Activated T-helper 1 cell treated with anti-CD3 and anti-CD28 coated beads, Interleukin-12 subunit alpha, Interleukin-12 subunit beta, Interleukin-2, Interleukin-4 antibody, amounts not matched to agents 30 ng/mL and 10 ng/mL and 1 ng/mL, durations not matched to agents 14 hours and 24 hours and 36 hours (primary cell): ENCODE measurements at regions not wholly inside any gene's neighbourhood (a gene's known extent, or its start where the extent isn't known, plus 50 kb on each side); places are given as distances from the start of the nearest gene placed in this dataset.

Experiments used
- DNase-seq: peaks from one replicate; pipeline ENCODE4 v3.0.0; 2021; ENCODE audit warnings: low spot score
- H3K27ac Mint-ChIP-seq: one replicate; pipeline ENCODE4 v1.8.0; 2021; ENCODE audit warnings: mild to moderate bottlenecking, mixed read lengths
- H3K27me3 Mint-ChIP-seq: one replicate; pipeline ENCODE4 v1.8.0; 2022; ENCODE audit warnings: mild to moderate bottlenecking, moderate library complexity, mixed read lengths; ENCODE audit not compliant: insufficient read depth
- H3K36me3 Mint-ChIP-seq: one replicate; pipeline ENCODE4 v1.8.0; 2021; ENCODE audit warnings: low read depth, mixed read lengths
- H3K4me1 Mint-ChIP-seq: one replicate; pipeline ENCODE4 v1.8.0; 2021; ENCODE audit warnings: low read depth, mixed read lengths
- H3K4me3 Mint-ChIP-seq: one replicate; pipeline ENCODE4 v1.8.0; 2021; ENCODE audit warnings: mild to moderate bottlenecking, moderate library complexity, mixed read lengths
- H3K9me3 Mint-ChIP-seq: one replicate; pipeline ENCODE4 v1.8.0; 2021; ENCODE audit warnings: mixed read lengths
- intact Hi-C: fragments of 100-400 bp; cut with micrococcal nuclease; formaldehyde crosslinking; loops from one replicate; pipeline ENCODE4 v1.15.1; 2024

DNA sequence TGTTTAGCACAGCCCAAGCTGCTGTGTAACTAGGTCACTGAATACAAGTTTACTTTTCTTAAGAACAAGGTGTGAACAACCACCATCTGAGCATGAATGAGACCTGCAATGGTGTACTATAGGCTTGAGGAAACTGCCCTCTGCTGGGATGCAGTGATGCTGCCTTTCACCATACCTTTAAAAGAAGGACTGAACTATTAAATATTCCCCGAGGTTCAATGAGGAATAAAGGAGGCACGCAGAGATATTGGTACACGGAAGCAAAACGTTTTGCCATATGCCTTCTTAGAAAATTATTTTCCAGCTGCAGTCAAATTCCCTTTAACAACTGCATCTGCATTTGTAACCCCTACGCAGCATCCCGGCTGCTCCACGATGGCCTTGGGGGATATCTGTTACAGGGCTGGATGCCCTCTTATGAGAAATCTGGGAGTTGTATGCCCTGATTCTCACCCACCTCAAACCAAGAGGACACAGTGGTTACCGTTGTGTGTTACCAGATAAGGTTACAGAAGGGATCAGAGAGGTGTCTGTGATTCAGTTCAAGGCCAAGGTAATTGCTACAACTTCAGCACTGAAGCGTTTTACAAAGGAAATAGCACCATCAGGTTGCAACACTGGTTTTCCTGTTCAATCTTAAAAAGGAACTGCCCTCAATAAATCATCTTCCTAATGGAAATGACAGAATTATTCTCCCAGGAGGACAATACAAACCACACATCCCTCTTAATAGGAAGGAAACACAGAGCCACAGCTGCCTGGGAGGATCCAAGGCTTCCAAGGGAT is 470.5 kb downstream of the LTN1 start:
- DNase-seq = no peak
- no peak overlapping the region for H3K4me3 Mint-ChIP-seq
- no peak overlapping the region for H3K27ac Mint-ChIP-seq
- H3K4me1 Mint-ChIP-seq = peaks cover 9% of the 10 kb centered on the region
- no peaks in the 10 kb centered on the region for H3K27me3 Mint-ChIP-seq
- intact Hi-C loops = no loop called here
- no peaks in the 10 kb centered on the region for H3K9me3 Mint-ChIP-seq
- H3K36me3 Mint-ChIP-seq = no peaks in the 10 kb centered on the region

DNA sequence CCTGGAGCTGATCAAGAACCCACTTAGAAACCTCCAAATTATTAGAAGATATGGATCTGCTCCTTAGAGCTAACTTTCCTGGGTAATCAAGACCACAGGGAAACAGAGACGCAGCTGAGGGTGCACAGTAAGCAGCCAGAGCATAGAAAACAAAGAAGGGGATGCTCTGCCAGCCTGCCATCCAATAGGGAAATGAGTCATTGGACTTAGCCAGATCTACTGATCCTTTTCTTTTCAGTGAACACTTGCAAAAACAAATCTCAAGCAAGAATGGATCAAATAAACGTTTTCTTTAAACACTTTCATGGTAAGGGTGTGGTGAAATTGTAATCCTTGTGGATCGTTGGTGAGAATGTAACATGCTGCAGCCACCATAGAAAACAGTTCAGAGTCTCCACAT is 474.0 kb downstream of the LTN1 start:
- Mint-ChIP-seq H3K4me3 (no peak overlapping the region), H3K27ac (no peak overlapping the region), H3K27me3 (peaks cover 2% of the 10 kb centered on the region), H3K9me3 (no peaks in the 10 kb centered on the region), H3K4me1 (peaks cover 11% of the 10 kb centered on the region), H3K36me3 (no peaks in the 10 kb centered on the region)
- intact Hi-C loops = no loop called here
- no peak for DNase-seq

DNA sequence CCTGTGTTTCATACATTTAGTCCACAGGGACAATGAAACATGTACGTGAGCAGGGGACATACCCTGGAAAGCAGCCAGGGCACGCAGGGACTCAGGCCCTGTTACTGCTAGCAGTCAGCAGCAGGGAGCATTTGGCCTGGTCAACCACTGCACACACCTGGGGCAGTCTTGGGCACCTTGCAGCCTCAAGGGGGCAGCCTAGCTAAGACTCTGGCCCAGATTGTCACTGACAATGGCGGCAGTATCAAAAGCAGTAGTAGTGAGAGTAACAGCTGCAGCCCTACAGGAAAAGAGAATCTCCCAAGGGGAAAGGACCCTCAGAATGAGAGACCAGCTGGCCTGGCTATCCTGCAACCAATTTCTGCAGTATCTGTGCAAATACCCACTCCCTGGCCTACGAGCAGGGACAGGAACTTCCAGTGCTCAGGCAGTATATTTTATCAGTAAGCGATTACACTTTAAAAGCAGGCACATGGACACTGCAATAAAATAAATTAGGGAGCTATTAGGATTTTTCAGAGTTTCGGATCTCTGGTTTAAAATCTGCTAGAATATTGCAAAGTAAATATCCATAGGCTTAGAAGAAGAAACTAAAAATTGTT is 475.6 kb downstream of the LTN1 start:
- intact Hi-C loops = loop anchor here (1.0 kb wide), 2 partner anchors 228 to 423 kb away; no protein-coding TSS in a partner anchor
- no peak overlapping the region for H3K27ac Mint-ChIP-seq
- peaks cover 4% of the 10 kb centered on the region for H3K4me1 Mint-ChIP-seq
- H3K4me3 Mint-ChIP-seq = no peak overlapping the region
- H3K27me3 Mint-ChIP-seq = peaks cover 2% of the 10 kb centered on the region
- no peaks in the 10 kb centered on the region for H3K36me3 Mint-ChIP-seq
- peak; percentile 43 for DNase-seq
- H3K9me3 Mint-ChIP-seq = no peaks in the 10 kb centered on the region

DNA sequence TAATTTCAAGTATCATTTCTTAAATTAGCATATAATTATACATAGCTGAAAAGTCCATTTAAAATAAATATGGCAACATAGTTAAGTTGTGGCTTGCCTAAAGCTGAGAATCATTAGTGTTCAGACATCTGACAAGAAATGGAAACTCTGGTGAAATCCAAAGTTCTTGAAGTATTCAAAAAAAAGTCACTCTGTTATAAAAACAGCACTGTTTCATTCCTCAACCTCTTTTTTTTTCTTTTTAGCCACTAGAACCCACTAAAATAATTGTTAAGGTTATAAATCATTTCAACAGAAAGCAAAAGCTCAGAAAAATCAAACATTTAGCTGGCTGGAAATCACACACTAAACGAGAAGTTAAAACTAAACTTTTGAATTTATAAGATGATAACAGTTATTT is 476.7 kb downstream of the LTN1 start:
- Mint-ChIP-seq H3K4me1 (peaks cover 4% of the 10 kb centered on the region), H3K27me3 (peaks cover 2% of the 10 kb centered on the region), H3K4me3 (no peak overlapping the region), H3K27ac (no peak overlapping the region), H3K36me3 (no peaks in the 10 kb centered on the region), H3K9me3 (no peaks in the 10 kb centered on the region)
- intact Hi-C loops = no loop called here
- no peak for DNase-seq

DNA sequence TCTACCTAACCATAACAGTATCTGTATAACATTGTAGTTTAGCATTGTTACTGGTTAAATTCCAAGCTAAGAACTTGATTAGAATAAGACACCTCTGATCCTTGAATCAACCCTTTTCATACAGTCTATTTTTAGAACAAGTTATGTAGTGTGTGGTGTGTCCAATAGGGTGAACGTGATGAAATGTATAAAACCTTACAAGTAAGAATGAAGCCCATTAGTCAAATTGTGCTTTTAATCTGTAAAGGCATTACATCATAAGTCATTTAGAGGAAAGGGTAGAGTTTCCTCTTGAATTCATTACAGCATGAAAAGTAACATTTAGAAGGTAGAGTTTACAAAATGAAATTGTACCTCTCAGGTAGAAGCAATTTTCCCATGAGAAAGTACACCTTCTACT is 479.2 kb downstream of the LTN1 start:
- Mint-ChIP-seq H3K4me3 (no peak overlapping the region), H3K36me3 (no peaks in the 10 kb centered on the region), H3K4me1 (peaks cover 4% of the 10 kb centered on the region), H3K27me3 (peaks cover 2% of the 10 kb centered on the region), H3K27ac (no peak overlapping the region), H3K9me3 (no peaks in the 10 kb centered on the region)
- intact Hi-C loops = no loop called here
- DNase-seq = no peak

DNA sequence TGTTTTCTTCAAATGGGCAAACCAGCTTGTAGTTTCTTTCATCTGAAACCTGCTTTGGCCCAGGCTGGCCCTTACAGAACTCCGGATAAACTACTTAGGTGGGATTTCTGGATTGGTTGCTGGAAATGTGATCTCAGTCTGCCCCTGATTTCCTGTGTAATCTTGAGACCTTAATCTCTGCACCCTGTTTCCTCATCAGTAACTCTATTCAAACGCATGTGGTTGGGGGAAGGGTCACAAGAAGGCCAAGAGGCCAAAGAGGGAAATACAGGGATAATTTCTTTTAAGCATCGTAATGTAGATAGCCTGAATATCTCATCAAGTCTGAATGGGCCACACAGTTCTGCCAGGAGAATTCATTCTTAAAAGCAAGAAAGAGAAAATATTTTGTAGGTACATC is 483.6 kb downstream of the LTN1 start:
- no peaks in the 10 kb centered on the region for H3K36me3 Mint-ChIP-seq
- H3K4me1 Mint-ChIP-seq = no peaks in the 10 kb centered on the region
- peaks cover 8% of the 10 kb centered on the region for H3K9me3 Mint-ChIP-seq
- H3K27ac Mint-ChIP-seq = no peak overlapping the region
- DNase-seq = no peak
- no peak overlapping the region for H3K4me3 Mint-ChIP-seq
- intact Hi-C loops = no loop called here
- peaks cover 2% of the 10 kb centered on the region for H3K27me3 Mint-ChIP-seq

DNA sequence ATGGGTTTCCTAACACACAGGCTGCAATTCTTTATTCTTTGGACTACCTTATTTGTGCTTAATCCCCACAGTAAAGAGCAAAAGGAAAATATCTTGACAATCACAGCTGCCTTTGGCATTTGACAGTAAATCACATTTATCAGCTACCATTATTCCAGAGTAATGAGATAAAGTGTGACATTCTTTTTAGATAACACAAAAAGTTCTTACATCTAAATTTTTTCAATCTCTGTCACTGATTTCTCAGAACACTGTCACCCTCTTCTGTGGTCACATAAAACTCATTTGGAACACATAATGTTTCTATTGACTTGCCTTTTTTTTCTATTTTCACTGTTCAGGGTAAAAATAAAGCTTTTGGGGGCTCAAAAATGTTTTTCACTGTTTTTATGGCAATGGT is 484.6 kb downstream of the LTN1 start:
- intact Hi-C loops = no loop called here
- H3K4me1 Mint-ChIP-seq = no peaks in the 10 kb centered on the region
- no peak overlapping the region for H3K27ac Mint-ChIP-seq
- no peak for DNase-seq
- no peaks in the 10 kb centered on the region for H3K27me3 Mint-ChIP-seq
- H3K4me3 Mint-ChIP-seq = no peak overlapping the region
- H3K9me3 Mint-ChIP-seq = peaks cover 8% of the 10 kb centered on the region
- H3K36me3 Mint-ChIP-seq = no peaks in the 10 kb centered on the region

DNA sequence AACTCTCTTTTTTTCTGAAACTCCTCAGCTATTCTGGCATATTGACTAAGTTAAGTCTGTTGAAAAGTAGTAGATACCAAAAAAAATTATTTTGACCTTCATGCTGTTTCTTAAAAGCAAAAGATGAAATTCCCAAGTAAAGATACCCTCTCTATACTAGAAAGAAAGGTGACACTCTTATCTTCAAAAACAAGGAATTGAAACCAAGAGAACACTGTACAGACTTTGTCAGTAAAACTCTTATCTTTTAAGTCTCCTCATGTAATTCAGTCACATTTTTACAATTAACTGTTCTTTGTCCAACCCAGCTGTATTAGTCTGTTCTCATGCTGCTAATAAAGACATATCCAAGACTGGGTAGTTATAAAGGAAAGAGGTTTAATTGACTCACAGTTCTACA is 496.2 kb downstream of the LTN1 start:
- Mint-ChIP-seq H3K27me3 (peaks cover 4% of the 10 kb centered on the region), H3K27ac (no peak overlapping the region), H3K4me3 (no peak overlapping the region), H3K9me3 (no peaks in the 10 kb centered on the region), H3K4me1 (no peaks in the 10 kb centered on the region), H3K36me3 (no peaks in the 10 kb centered on the region)
- intact Hi-C loops = no loop called here
- DNase-seq = no peak

DNA sequence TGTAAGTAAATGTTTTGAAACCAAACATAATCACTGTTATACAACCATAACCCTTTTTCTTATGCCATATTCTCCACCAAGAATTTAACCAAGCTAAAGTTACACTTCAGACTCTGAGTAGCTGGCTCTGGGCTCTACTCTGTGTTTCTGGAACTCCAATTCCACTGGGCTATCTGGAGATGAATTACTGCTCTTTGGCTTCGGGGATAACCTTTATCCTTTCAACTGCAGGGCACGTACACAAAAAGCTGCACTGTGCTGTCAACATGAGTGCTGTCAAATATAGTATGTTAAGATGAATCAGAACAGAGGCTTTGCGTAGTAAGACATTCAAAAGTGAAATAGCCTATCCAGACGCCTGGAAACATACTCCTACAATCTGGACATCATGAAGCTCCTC is 500.6 kb downstream of the LTN1 start:
- Mint-ChIP-seq H3K27ac (no peak overlapping the region), H3K36me3 (no peaks in the 10 kb centered on the region), H3K9me3 (no peaks in the 10 kb centered on the region), H3K4me1 (no peaks in the 10 kb centered on the region), H3K27me3 (peaks cover 4% of the 10 kb centered on the region), H3K4me3 (no peak overlapping the region)
- no peak for DNase-seq
- intact Hi-C loops = no loop called here

DNA sequence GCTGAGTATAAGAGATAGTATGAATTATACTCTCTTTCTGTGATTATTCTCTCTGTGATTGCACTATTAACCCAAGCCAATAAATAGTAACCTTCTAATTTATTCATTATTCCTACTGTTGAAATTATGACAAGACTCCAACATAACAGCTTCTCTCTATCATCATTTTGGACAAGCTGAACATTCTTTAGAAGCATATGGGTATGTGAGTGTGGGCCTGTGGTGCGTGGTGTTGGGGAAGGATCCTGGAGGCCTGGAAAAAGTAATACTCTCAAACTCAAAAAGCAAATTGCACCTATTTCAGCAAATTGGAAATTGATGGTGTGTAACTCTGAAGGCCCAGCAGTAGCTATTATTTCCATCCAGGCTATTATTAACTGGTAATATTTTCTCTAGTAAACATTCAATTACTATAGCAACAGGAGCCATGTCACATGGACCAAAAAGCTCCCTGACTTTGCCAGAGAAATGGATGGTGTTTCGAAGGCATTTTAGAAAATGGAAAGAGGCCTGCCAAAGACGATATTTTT is 502.8 kb downstream of the LTN1 start:
- DNase-seq = no peak
- H3K27ac Mint-ChIP-seq = no peak overlapping the region
- intact Hi-C loops = no loop called here
- no peaks in the 10 kb centered on the region for H3K4me1 Mint-ChIP-seq
- no peaks in the 10 kb centered on the region for H3K36me3 Mint-ChIP-seq
- no peaks in the 10 kb centered on the region for H3K9me3 Mint-ChIP-seq
- H3K27me3 Mint-ChIP-seq = peaks cover 2% of the 10 kb centered on the region
- H3K4me3 Mint-ChIP-seq = no peak overlapping the region

DNA sequence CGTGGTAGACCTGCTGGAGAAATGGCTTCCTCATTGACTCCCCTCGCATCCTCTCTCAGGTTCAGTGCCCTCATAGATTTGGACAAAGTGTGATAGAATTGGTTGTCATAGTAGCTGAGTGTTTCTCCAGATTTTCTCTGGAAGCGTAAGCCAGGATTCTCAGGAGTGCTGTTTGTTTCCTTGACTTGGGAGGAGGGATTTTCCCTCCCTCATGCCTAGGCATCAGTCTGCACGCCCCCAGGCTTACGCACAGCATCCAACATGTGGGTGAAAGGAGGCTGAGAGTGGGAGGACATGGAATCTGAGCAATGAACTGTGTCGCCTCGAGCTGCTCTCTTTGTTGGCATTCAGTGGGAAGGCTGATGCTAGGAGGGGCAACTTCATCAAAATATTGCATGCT is 503.5 kb downstream of the LTN1 start:
- intact Hi-C loops = no loop called here
- Mint-ChIP-seq H3K36me3 (no peaks in the 10 kb centered on the region), H3K27ac (no peak overlapping the region), H3K4me1 (no peaks in the 10 kb centered on the region), H3K27me3 (peaks cover 2% of the 10 kb centered on the region), H3K9me3 (no peaks in the 10 kb centered on the region), H3K4me3 (no peak overlapping the region)
- no peak for DNase-seq

DNA sequence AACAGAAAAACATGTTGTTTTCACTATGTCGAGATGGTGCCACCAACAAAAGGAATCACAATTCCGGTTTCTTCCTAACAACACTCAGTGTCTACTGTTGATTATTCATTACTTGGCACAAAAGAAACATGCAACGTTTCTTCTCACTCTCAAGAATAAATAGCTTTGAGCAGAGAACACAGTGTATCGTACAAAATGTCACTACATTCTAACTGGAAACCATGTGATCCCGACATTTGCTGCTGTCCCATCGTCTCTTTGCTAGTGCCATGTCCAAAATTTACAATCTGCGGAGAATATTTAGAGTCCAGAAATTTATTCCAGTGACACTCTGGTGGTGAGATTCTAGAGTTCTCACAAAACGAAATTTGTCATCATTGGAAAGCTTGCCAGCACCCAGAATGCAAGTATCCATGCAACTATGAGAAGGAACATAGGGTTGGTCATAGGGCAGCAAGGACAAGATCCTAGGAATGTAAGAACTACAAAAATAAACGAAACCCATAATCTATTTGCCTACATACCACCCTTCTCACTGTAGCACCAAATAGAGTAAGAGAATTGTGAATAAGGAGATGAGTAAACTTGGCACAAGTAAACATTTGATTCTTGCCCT is 505.1 kb downstream of the LTN1 start:
- no peak overlapping the region for H3K27ac Mint-ChIP-seq
- no peak for DNase-seq
- H3K36me3 Mint-ChIP-seq = no peaks in the 10 kb centered on the region
- no peaks in the 10 kb centered on the region for H3K9me3 Mint-ChIP-seq
- H3K27me3 Mint-ChIP-seq = peaks cover 2% of the 10 kb centered on the region
- H3K4me3 Mint-ChIP-seq = no peak overlapping the region
- intact Hi-C loops = no loop called here
- H3K4me1 Mint-ChIP-seq = no peaks in the 10 kb centered on the region

DNA sequence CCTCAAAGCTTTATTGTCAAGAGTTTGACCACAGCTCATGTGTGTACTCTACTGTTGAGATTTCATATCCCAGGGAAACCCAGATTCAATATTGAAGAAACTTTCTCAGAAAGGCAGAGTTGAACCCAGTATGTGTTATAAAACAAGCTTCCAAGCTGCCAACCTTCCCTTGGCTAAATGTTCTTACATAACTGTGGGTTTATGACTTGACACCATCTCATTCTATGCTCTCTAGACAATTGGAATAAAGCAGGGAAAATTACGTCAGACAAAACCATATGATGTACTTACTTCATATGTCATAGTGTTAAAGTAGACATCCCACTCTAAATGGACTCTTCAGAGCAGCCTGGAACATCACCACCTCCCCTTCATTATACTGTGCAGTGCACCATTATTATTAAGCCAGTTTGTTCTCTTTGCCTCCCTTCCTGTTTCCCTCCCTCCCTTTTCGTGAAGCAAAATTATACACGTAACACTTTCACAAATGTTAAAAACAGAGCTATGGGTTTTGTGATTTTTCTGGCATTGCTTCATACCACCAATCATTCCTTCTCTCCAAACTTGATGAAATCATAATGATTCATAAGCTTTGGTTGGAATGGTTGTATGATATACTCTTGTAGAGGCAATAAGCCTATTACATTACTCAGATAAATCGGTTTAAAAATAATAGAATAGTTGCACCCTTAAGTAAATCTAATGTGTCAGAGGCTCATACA is 507.2 kb downstream of the LTN1 start:
- intact Hi-C loops = no loop called here
- peaks cover 2% of the 10 kb centered on the region for H3K27me3 Mint-ChIP-seq
- no peak overlapping the region for H3K27ac Mint-ChIP-seq
- H3K4me1 Mint-ChIP-seq = no peaks in the 10 kb centered on the region
- no peaks in the 10 kb centered on the region for H3K9me3 Mint-ChIP-seq
- H3K4me3 Mint-ChIP-seq = no peak overlapping the region
- no peak for DNase-seq
- no peaks in the 10 kb centered on the region for H3K36me3 Mint-ChIP-seq
